ENCODE measurements at regions not wholly inside any gene's neighbourhood (a gene's known extent, or its start where the extent isn't known, plus 50 kb on each side); places are given as distances from the start of the nearest gene placed in this dataset.

GRCh38 chr11:32221476-32222032 is 130.7 kb downstream of the RCN1 start:
- TF ChIP-seq POLR2AphosphoS5 (IDR thresholded peaks at IDR 0.05) (no peak), CTCF (IDR thresholded peaks at IDR 0.05 in 8 of 11, conservative IDR thresholded peaks at IDR 0.05 in 3 of 11) (no peak), POLR2A (IDR thresholded peaks at IDR 0.05) (no peak)
- peaks cover 0 to 9% (median 0%) of the 10 kb centered on the region in 7 donors for H3K27me3 ChIP-seq (replicated peaks in 1 of 7)
- H3K27ac ChIP-seq: no peak overlapping the region
- DNase-seq: no peak
- intact Hi-C loops (cut with DNase I; ENCODE audit: low total_unique reads): no loop called here
- H3K9me3 ChIP-seq: no peaks in the 10 kb centered on the region
- H3K36me3 ChIP-seq: no peaks in the 10 kb centered on the region
- H3K4me1 ChIP-seq: no peaks in the 10 kb centered on the region
- WGBS, 5 donors: 84 to 93% (median 87%) methylated on average over 14 of the region's 14 CpGs
- no peak overlapping the region for H3K4me3 ChIP-seq

- TF ChIP-seq CTCF (IDR thresholded peaks at IDR 0.05 in 8 of 11, conservative IDR thresholded peaks at IDR 0.05 in 3 of 11) (no peak), POLR2A (IDR thresholded peaks at IDR 0.05) (no peak), POLR2AphosphoS5 (IDR thresholded peaks at IDR 0.05) (no peak)
Measured at GRCh38 chr11:32224580-32224979, 133.7 kb downstream of the RCN1 start.

GRCh38 chr11:32225571-32226285 is 134.9 kb downstream of the RCN1 start:
- WGBS, 5 donors: 71 to 80% (median 78%) methylated on average over 14 of the region's 14 CpGs

More at GRCh38 chr11:32224580-32224979, 133.7 kb downstream of the RCN1 start:
- no peaks in the 10 kb centered on the region for H3K36me3 ChIP-seq
- DNase-seq: no peak
- no peaks in the 10 kb centered on the region for H3K4me1 ChIP-seq
- intact Hi-C loops (cut with DNase I; ENCODE audit: low total_unique reads): no loop called here
- no peak overlapping the region for H3K27ac ChIP-seq
- no peaks in the 10 kb centered on the region for H3K9me3 ChIP-seq
- 75 to 84% (median 81%) methylated on average over 3 of the region's 3 CpGs for WGBS, 5 donors
- no peak overlapping the region for H3K4me3 ChIP-seq
- peaks cover 0 to 4% (median 0%) of the 10 kb centered on the region in 7 donors for H3K27me3 ChIP-seq (replicated peaks in 1 of 7)

More at GRCh38 chr11:32225571-32226285, 134.9 kb downstream of the RCN1 start:
- TF ChIP-seq POLR2AphosphoS5 (IDR thresholded peaks at IDR 0.05): no peak
- TF ChIP-seq POLR2A (IDR thresholded peaks at IDR 0.05): no peak
- TF ChIP-seq CTCF (IDR thresholded peaks at IDR 0.05 in 8 of 11, conservative IDR thresholded peaks at IDR 0.05 in 3 of 11): no peak
- H3K4me1 ChIP-seq: no peaks in the 10 kb centered on the region
- no peaks in the 10 kb centered on the region for H3K36me3 ChIP-seq
- intact Hi-C loops (cut with DNase I; ENCODE audit: low total_unique reads): no loop called here
- H3K4me3 ChIP-seq: no peak overlapping the region
- H3K27ac ChIP-seq: no peak overlapping the region
- DNase-seq: no peak
- H3K9me3 ChIP-seq: no peaks in the 10 kb centered on the region
- no peaks in the 10 kb centered on the region for H3K27me3 ChIP-seq (replicated peaks in 1 of 7)

Data from spleen (tissue), 11 donors.